HG02943 (cell line): ENCODE measurements at regions not wholly inside any gene's neighbourhood (a gene's known extent, or its start where the extent isn't known, plus 50 kb on each side); places are given as distances from the start of the nearest gene placed in this dataset.
"Not testable (repeated sequence)": the region's sequence is repeated elsewhere in the genome, so short reads cannot be mapped to it uniquely, and the experiment has no call there.

Experiments used
- ATAC-seq: cut with Tn5 transposase; IDR thresholded peaks from one replicate; pipeline ENCODE4 v1.9.1; 2021; ENCODE audit warnings: mild to moderate bottlenecking, low read depth, moderate library complexity; ENCODE audit not compliant: unreplicated experiment

DNA sequence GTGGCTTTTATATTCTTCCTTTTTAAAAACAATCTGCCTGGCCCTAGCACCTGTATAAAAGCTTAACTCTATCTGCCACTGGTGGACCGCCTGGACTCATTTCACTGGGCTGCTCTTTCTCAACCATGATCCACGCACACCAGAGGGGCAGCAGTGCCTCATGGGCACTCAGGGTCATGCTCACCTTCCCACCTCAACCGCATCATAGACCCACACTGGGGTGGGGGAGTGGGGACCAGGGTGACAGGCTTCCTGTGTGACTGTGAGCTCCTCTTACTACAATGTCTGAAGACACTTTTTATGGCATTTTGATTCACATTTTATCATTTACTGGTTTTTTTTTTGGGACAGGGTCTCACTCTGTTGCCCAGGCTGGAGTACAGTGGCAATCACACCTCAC is 4038.8 kb upstream of the TPTE start:
- ATAC-seq, result not testable (repeated sequence)

DNA sequence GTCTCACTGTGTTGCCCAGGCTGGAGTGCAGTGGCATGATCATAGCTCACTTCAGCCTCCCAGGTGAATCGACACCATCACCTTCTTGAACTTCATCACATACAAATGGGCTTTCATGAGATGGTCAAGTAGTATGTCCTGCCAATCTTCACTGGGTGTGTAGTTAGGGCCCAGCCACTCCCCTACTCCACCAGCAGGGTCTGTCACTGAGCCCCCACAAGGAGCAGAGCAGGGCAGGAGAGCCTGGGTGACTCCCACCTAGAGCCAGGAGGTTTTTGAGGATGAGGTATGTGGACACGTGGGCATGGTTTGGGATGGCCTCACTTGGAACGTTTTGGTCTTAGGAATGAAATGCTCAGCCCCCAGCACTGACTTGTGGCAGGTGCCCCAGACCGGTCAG is 4037.7 kb upstream of the TPTE start:
- ATAC-seq, result not testable (repeated sequence)

DNA sequence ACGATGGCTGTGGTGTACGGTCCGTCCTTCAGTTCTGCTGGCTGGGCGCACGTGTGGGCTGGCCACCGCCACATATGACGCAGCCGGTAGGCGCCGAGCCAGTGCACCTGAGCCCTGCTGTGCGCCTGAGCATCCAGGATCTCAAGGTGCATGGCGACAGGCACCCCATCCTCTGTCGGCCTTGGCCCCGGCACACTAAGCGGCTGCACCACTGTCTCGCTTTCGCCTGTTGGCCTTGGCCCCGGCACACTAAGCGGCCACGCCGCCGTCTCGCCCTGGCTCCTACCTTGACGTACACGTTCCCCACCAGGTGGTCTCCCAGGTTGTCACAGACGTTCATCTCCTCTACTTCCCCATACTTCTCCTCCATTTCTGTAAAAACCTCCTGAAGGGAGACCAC is 4034.6 kb upstream of the TPTE start:
- not testable (repeated sequence) for ATAC-seq

DNA sequence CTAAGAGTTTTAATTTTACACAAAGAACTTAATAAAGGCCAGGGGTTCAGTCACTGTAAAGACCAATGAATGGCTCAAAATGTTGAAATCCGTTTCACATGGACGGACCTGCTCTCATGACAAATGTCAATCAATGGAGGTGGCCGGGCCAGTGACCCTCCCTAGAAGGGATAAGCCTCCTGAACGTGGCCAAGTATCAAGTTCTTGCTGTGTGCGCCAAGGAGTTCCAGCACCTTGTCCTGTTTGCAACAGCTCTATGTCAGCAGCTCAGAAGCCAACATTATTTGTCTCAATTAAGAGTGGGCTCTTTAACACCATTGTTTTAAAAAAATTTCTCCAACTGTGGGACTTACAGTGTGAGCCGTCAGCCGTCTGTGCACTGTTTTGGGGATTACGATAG is 4028.7 kb upstream of the TPTE start:
- not testable (repeated sequence) for ATAC-seq

DNA sequence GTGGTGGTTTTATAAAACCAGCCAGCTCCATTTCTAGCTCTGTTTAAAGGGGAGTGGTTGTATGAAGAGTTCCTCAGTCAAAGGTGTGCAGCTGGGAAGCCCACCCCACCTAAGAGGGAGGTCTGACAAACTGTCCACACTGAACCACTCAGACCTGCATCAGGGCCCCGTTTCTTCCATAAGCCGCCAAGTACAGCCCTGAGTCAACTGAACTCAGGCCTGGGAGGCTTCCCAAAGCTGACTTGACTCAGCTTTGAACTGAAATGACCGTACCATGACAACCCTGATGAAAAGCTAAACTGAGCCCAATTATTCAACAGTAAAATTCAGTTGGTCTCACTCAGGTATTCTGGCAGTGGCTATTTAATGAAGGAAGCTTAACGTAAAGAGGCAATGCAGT is 4027.4 kb upstream of the TPTE start:
- not testable (repeated sequence) for ATAC-seq

DNA sequence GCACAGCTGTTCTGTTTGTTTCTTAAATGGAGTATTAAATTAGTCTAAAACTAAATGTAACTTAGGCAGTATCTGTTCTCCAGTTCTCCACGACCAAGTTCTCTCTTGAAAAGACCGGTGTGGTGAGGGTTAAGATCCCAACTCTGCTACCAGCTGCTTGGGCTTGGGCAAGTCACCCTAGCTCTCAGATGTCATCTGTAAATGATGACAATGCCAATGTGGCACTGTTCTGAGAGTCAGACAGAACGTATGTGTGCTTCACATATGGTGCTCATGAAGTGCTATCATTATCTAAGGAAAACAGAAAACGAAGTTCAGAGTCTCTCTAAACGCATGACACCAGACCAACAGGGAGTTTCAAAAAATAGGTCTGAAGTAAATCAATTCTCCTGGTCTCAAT is 4025.0 kb upstream of the TPTE start:
- ATAC-seq, result not testable (repeated sequence)

DNA sequence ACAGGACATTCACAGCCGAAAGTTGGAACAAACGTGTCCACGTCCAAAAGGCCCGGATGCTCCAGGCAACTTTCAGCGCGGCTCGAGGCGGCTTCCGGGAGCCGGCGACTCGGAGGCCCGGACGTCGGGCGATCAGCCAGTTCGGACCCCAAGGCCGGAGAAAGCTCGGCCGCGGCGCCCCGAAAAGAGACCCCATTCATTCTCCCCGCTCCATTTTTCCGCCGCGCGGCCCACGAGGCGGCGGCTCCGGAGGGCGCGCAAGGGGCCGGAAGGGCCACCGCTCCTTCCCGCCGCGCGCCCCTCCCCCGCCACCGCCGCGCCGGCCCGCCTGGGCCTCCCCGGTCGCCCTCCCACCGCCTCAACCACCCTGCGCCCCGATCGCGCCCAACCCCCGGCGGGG is 4022.7 kb upstream of the TPTE start:
- peak; percentile 8 for ATAC-seq

DNA sequence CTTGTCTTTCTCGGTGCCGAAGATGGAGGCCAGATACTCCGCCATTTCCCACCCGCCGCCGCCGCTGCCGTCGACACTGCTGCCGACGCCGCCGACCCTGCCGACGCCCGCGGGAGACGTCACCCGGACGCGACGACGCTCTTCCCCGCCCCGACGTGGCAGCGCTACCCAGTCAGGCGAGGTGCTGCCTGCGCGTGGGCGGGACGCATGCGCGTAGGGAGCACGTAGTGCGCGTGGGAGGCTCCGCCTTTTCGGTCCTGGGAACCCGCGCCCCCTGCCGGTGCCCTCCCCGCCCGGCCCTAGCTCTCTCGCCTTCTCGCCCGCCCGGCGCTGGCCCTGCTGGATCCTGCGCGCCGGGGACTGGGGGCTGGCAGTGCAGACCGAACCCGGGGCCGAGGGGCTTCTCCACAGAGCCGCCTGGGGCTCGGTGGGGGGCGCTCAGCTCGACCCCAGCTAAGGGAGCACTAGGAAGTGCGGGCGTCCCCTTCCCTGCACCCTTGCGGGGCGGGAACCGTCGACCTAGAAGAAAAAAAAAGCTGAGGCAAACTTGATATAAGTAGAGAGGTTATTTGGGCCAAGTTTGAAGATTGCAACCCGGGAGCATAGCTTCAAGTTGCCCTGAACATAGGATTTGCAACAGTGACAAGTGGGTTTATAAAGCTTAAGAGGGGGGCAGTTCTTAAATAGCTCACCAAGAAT is 4022.1 kb upstream of the TPTE start:
- peak; percentile 69 for ATAC-seq

DNA sequence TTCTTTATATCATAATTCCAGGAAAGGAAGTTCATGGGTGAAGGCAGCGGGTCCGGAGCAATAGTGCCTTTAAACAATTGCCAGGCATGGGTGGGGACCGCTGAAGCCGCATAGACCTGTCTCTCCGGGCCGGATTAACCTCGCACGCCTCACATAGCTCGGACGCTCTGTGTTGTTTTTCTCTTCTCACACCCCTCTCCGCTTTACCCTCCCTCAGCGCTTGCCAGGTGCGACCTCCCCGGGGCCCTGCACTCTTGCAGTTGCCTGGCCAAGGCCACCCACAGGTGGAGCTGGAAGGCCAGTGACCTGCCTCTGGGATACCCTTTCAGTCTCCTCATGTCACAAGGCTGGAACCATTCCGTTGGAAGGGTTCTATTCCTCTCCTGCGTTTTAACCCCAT is 4021.5 kb upstream of the TPTE start:
- ATAC-seq, result not testable (repeated sequence)

DNA sequence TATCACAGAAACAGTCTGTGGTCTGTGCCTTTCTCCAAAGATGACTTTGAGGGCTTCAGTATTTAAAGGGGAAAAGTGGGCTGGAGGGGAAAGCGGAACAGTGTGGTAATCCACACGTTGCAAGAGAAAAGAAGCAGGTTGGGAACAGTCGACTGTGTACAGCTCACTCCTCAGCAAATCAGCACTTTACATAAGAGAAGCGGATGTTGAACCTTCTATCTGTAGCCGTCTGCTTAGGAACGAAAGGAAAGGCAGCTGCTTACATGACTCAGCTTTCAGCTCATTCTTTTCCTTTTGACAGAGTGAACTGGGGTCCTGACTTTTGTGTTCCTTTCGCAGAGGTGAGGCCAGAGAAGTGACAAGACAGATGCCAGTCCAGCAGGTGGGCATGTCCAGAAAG is 4020.7 kb upstream of the TPTE start:
- not testable (repeated sequence) for ATAC-seq

DNA sequence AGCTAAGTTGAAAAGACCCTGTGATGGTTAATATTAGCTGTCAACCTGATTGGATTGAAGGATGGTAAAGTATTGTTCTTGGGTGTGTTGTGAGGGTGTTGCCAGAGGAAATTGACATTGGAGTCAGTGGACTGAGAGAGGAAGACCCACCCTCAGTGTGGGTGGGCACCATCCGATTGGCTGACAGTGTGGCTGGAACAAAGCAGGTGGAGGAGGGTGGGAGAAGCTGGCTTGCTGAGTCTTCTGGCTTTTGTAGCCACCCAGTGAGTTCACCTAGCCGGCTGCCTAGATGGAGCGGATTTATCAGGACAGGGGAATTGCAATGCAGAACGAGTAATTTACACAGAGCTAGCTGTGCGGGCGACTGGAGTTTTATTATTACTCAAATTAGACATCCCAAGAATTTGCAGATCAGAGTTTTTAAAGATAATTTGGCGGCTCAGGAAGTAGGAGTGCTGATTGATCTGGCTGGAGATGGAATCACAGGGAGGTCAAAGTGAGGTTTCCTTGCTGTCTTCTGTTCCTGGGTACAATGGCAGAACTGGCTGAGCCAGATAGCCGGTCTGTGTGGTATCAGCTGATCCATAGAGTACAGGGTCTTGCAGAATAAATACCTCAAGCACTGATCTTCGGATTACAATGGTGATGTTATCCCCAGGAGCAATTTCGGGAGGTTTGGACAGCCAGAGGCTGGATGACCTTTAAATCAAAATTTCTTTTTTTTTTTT is 4015.1 kb upstream of the TPTE start:
- not testable (repeated sequence) for ATAC-seq

DNA sequence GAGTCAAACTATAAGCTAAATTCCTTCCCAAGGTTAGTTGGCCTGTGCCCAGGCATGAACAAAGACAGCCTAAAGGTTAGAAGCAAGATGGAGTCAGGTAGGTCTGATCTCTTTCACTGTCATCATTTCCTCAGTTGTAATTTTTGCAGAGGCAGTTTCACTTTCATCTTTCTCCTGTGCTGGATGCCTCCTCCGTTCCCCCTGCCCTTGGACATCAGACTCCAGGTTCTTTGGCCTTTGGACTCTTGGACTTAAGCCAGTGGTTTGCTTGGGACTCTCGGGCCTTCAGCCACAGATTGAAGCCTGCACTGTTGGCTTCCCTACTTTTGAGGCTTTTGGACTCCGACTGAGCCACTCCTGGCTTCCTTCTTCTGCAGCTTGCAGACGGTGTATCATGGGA is 4013.8 kb upstream of the TPTE start:
- not testable (repeated sequence) for ATAC-seq

DNA sequence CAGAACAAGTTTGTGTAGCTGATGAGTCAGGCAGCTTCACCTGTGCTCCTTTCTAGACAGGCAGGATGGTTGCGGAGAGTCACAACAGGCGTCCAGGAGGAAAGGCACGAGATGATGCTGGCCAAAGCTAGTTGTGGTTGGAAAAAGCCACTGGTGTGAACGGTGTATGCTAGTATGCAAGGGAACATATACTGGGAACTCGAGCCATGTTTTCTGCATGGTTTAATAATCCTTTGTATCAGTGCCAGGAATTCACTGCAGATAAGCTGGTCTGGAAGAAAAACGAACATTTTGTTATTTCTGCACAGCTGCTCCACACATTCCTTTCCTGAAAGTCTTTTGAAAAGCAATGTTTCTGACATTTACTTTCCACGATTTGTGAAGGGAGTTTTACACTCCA is 3999.6 kb upstream of the TPTE start:
- ATAC-seq, result not testable (repeated sequence)

DNA sequence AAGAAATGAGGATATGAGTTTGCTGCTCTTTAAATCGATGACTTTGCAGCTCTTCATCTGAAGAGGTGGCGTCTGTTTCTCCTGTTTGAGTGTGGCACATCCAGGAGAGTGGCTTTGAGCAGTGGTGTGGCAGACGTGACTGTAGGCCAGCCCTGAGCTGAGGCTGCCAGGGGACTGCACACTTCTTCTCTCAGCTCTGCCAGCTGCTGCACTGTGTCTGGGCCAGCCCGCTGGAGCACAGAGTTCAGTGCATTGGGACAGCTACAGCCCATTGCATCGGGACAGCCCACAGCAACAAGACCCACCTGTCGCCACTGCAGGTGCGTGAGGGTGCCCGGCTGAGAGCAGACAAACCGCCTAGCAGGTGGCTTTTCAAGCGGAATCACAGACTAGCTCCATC is 3995.2 kb upstream of the TPTE start:
- not testable (repeated sequence) for ATAC-seq

DNA sequence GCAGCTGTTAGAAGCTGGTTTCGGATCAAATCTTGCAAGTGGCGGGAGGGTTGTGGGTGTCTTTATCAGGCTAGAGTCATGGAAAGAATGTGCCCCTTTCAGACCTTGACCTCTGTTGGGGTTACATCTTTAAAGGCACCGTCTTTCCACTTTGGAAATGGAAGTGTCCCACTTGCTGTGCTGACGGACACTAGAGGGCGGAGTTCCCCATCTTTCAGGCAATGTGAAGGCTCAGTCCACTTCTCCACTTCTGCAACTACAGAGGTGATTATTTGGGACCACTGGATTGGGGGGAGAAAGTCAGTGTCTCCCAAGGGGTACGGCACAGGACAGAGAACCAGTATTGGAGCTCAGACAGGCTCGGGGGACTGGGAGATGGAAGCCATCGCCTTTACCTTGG is 3990.7 kb upstream of the TPTE start:
- not testable (repeated sequence) for ATAC-seq

DNA sequence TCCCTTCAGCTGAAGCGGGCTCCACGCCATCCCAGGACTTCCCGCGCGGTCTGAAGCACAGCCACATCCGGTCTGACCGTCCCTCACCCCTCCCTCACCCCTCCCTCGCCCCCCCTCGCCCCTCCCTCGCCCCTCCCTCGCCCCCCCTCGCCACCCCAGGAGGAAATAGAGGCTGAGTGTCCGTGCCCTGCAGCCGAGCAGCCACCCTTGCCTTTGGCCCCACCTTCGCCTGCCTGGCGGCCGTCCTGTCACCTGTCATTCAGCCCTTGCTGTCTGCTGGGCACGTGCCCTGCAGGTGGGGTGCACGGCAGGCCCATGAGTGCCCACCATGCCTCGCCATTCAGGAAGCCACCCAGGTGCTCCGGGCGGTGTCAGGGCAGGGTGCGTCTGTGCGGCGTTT is 3988.1 kb upstream of the TPTE start:
- ATAC-seq, result not testable (repeated sequence)

DNA sequence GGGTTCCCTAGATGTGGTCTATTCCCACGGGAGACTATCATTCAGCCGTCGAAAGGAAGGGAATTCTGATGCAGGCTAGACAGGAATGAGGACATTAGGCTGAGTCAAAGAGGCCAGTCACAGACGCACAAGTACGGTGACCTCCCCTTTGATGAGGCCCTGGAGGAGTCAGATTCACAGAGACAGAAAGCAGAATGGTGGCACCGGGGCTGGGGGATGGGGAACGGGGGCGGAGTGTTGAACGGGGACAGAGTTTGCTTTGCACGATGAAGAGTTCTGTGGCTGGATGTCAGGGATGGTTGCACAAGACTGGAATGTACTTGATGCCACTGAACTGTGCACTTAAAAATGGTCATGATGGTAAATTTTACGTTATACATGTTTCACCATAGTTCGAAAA is 3983.1 kb upstream of the TPTE start:
- ATAC-seq, result not testable (repeated sequence)

DNA sequence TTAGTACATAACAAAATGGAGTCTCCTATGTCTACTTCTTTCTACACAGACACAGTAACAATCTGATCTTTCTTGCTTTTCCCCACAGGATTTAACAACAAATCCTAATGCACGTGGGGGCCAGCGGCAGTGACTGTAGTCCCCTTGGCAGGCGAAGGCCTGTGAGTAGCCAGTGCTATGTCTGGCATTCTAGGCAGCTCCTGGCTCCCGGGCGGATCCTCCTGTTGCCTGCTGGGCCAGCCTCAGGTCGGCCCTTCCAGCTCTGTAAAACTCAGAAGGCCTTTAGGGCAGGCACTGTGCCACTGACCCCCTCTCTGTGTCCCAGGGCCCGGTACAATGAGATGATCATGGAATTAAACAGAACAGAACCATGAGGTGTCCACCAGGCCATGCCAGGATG is 3981.7 kb upstream of the TPTE start:
- ATAC-seq, result not testable (repeated sequence)

DNA sequence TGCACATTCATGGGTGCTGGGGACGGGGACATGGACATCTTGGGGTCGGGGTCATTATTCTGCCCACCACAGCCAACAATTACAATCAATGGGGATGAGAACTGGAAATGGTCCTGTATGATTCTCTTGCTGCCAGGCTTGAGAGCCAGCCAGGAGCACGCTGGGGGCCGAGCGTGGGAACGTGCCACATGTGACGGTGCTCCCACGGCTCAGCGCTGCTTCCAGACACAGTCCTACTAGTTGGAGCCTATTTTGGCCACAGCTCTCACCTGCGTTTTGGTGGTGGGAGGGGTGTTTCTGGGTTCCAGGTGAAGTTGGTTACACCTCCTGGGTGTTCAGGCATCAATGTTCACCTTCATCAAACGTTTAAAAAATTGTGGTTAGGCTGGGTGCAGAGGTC is 3980.3 kb upstream of the TPTE start:
- ATAC-seq, result not testable (repeated sequence)

DNA sequence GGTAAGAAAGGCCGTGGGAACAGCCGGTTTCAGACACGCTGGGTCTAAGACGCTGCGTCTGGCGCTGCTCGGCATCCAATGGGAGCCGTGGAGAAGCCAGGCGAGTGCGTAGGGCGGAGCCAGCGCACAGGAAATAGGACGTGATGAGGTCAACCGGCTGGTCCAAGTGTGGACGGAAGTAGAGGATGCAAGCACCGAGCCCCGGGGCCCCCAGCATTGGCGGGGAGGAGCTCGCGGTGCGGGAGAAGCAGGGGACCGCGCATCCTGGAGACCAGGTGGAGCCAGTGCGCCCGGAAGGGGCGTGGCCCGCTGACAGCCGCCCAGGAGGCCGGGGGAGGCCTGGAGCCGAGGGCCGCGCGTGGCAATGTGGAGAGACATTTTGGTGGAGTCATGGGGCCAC is 3976.1 kb upstream of the TPTE start:
- ATAC-seq, result not testable (repeated sequence)

DNA sequence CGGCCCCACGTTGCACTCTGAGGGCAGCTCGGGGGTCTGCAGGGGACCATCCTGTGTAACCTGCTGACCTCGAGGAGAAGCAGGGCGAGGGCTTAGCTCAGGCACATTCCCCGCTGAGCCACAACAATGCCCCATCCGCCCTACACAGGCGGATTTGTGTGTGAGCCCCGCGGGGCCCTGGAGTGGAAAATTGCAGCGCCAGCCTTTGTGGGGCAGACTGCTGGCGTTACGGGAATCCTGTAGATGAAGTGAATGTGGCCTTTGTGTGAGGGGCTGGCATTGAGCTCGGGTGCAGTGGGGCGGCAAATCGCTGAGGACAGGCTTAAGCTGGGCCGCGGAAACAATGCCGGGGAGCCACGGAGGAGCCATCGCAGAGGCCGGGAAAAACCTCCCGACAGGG is 3970.3 kb upstream of the TPTE start:
- not testable (repeated sequence) for ATAC-seq
